ENCODE measurements at regions not wholly inside any gene's neighbourhood (a gene's known extent, or its start where the extent isn't known, plus 50 kb on each side); places are given as distances from the start of the nearest gene placed in this dataset.

GRCh38 chr6:21831521-21832291, 238.2 kb downstream of the SOX4 start (continued):
- TF ChIP-seq JUND (IDR thresholded peaks at IDR 0.05) (no peak), HNF4A (conservative IDR thresholded peaks at IDR 0.05) (no peak), FOXA2 (IDR thresholded peaks at IDR 0.05) (no peak), ATF3 (IDR thresholded peaks at IDR 0.05) (no peak)

GRCh38 chr6:21836277-21836676, 242.7 kb downstream of the SOX4 start:
- WGBS = 75% methylated on average over 7 of the region's 7 CpGs
- TF ChIP-seq CTCF (IDR thresholded peaks at IDR 0.05; ENCODE audit: low read depth, low read length, missing input control) (no peak), YY1 (IDR thresholded peaks at IDR 0.05) (no peak), JUND (IDR thresholded peaks at IDR 0.05) (no peak), ZBTB33 (IDR thresholded peaks at IDR 0.05) (no peak), GABPA (IDR thresholded peaks at IDR 0.05 in 1 of 2, conservative IDR thresholded peaks at IDR 0.05 in 1 of 2) (no peak)
- H3K4me3 ChIP-seq (ENCODE audit: low read depth in 1 of 3, low read length in 3 of 3) = no peak overlapping the region
- no peaks in the 10 kb centered on the region for H3K27me3 ChIP-seq (ENCODE audit: control insufficient read depth in 4 of 4, insufficient read depth in 4 of 4, low read length in 3 of 4)
- H3K9me3 ChIP-seq (ENCODE audit: control insufficient read depth in 4 of 4, low read length in 3 of 4) = no peaks in the 10 kb centered on the region
- no peak overlapping the region for H3K9ac ChIP-seq (ENCODE audit: low read depth in 1 of 2, low read length in 2 of 2)
- no peaks in the 10 kb centered on the region for H3K36me3 ChIP-seq (ENCODE audit: control insufficient read depth in 4 of 4, insufficient read depth in 3 of 4, low read depth in 1 of 4, low read length in 3 of 4)
- H3K27ac ChIP-seq (ENCODE audit: low read depth in 1 of 2, low read length in 2 of 2) = no peak overlapping the region
- no peak for DNase-seq (ENCODE audit: low spot score)
- no peaks in the 10 kb centered on the region for H3K4me1 ChIP-seq (ENCODE audit: control insufficient read depth in 4 of 4, insufficient read depth in 4 of 4, low read length in 3 of 4)

- TF ChIP-seq TAF1 (conservative IDR thresholded peaks at IDR 0.05) (no peak), GABPA (IDR thresholded peaks at IDR 0.05 in 1 of 2, conservative IDR thresholded peaks at IDR 0.05 in 1 of 2) (no peak), FOXA1 (IDR thresholded peaks at IDR 0.05) (no peak), EGR1 (IDR thresholded peaks at IDR 0.05; ENCODE audit: low read depth in 2 of 2) (no peak), MAX (IDR thresholded peaks at IDR 0.05) (no peak), NR2F2 (IDR thresholded peaks at IDR 0.05) (no peak), SP1 (IDR thresholded peaks at IDR 0.05) (no peak), RAD21 (IDR thresholded peaks at IDR 0.05) (no peak), ZBTB33 (IDR thresholded peaks at IDR 0.05) (no peak), HNF4G (IDR thresholded peaks at IDR 0.05) (no peak), FOXA2 (IDR thresholded peaks at IDR 0.05) (no peak), YY1 (IDR thresholded peaks at IDR 0.05) (no peak), CTCF (IDR thresholded peaks at IDR 0.05; ENCODE audit: low read depth, low read length, missing input control) (no peak), HNF4A (conservative IDR thresholded peaks at IDR 0.05) (no peak), ATF3 (IDR thresholded peaks at IDR 0.05) (no peak), RXRA (IDR thresholded peaks at IDR 0.05) (no peak), JUND (IDR thresholded peaks at IDR 0.05) (no peak)
- no peak for DNase-seq (ENCODE audit: low spot score)
- 65% methylated on average over 6 of the region's 6 CpGs for WGBS
- no peak overlapping the region for H3K4me3 ChIP-seq (ENCODE audit: low read depth in 1 of 3, low read length in 3 of 3)
- no peak overlapping the region for H3K9ac ChIP-seq (ENCODE audit: low read depth in 1 of 2, low read length in 2 of 2)
- no peak overlapping the region for H3K27ac ChIP-seq (ENCODE audit: low read depth in 1 of 2, low read length in 2 of 2)
- no peaks in the 10 kb centered on the region for H3K36me3 ChIP-seq (ENCODE audit: control insufficient read depth in 4 of 4, insufficient read depth in 3 of 4, low read depth in 1 of 4, low read length in 3 of 4)
- H3K4me1 ChIP-seq (ENCODE audit: control insufficient read depth in 4 of 4, insufficient read depth in 4 of 4, low read length in 3 of 4) = no peaks in the 10 kb centered on the region
- H3K9me3 ChIP-seq (ENCODE audit: control insufficient read depth in 4 of 4, low read length in 3 of 4) = no peaks in the 10 kb centered on the region
- H3K27me3 ChIP-seq (ENCODE audit: control insufficient read depth in 4 of 4, insufficient read depth in 4 of 4, low read length in 3 of 4) = no peaks in the 10 kb centered on the region
Observed at GRCh38 chr6:21836772-21837425, 243.3 kb downstream of the SOX4 start.
